Naive thymus-derived CD8-positive, alpha-beta T cell (primary cell): ENCODE measurements at regions not wholly inside any gene's neighbourhood (a gene's known extent, or its start where the extent isn't known, plus 50 kb on each side); places are given as distances from the start of the nearest gene placed in this dataset.

Experiments used
- ATAC-seq, 2 donors: fragments of 150-1000 bp; cut with Tn5 transposase in 1 of 2; sonication (Bioruptor Pico), chemical (Tn5 transposase) in 1 of 2; 1 replicate in 1 of 2; 2 replicates in 1 of 2; pipeline ENCODE4 v1.10.0; 2021; ENCODE audit warnings: mild to moderate bottlenecking in 2 of 2, moderate library complexity in 2 of 2
- POLR2A ChIA-PET: fragments of 350-600 bp; sonication (Branson Sonifier 250); formaldehyde crosslinking; loops from one replicate; lab custom pipeline; 2021; ENCODE audit warnings: antibody characterized with exemption; lab: Charles Lee
- DNase-seq, 10 donors: peaks; one replicate each; pipeline versions ENCODE4 v3.0.0 to v3.0.0-alpha.2; 2020 to 2022
- H3K27ac Mint-ChIP-seq, 10 donors: one replicate each; pipeline ENCODE4 v1.8.0; 2020 to 2022; ENCODE audit warnings: mild to moderate bottlenecking in 10 of 10, mixed read lengths in 10 of 10, moderate library complexity in 4 of 10, inconsistent platforms in 1 of 10
- H3K27me3 Mint-ChIP-seq, 5 donors: one replicate each; pipeline ENCODE4 v1.8.0; 2021 to 2022; ENCODE audit warnings: mixed read lengths in 5 of 5
- H3K36me3 Mint-ChIP-seq, 3 donors: one replicate each; pipeline ENCODE4 v1.8.0; 2020 to 2022; ENCODE audit warnings: mixed read lengths in 3 of 3, mild to moderate bottlenecking in 2 of 3, inconsistent platforms in 1 of 3
- H3K4me1 Mint-ChIP-seq, 4 donors: one replicate each; pipeline ENCODE4 v1.8.0; 2021 to 2022; ENCODE audit warnings: mixed read lengths in 4 of 4
- H3K4me3 Mint-ChIP-seq, 10 donors: one replicate each; pipeline ENCODE4 v1.8.0; 2020 to 2022; ENCODE audit warnings: mild to moderate bottlenecking in 10 of 10, mixed read lengths in 10 of 10, moderate library complexity in 6 of 10, inconsistent platforms in 1 of 10
- H3K9me3 Mint-ChIP-seq, 9 donors: one replicate each; pipeline ENCODE4 v1.8.0; 2020 to 2022; ENCODE audit warnings: mixed read lengths in 9 of 9, mild to moderate bottlenecking in 3 of 9, inconsistent platforms in 1 of 9, moderate library complexity in 1 of 9

- H3K36me3 Mint-ChIP-seq: peaks cover 0 to 4% (median 0%) of the 10 kb centered on the region in 3 donors
- peaks cover 0 to 34% (median 17%) of the 10 kb centered on the region in 5 donors for H3K27me3 Mint-ChIP-seq
- no peak overlapping the region for H3K27ac Mint-ChIP-seq
- POLR2A ChIA-PET: no interaction called here
- peaks cover 0 to 17% (median 0%) of the 10 kb centered on the region in 9 donors for H3K9me3 Mint-ChIP-seq
- ATAC-seq (no peak), DNase-seq (no peak)
- no peaks in the 10 kb centered on the region for H3K4me1 Mint-ChIP-seq
- no peak overlapping the region for H3K4me3 Mint-ChIP-seq
Measured at GRCh38 chr16:86372193-86372592, 138.1 kb upstream of the FOXF1 start.

- H3K27ac Mint-ChIP-seq: no peak overlapping the region
Measured at GRCh38 chr16:86373276-86373901, 136.9 kb upstream of the FOXF1 start.

GRCh38 chr16:86374603-86375130 is 135.7 kb upstream of the FOXF1 start:
- Mint-ChIP-seq H3K36me3 (peaks cover 0 to 4% (median 0%) of the 10 kb centered on the region in 3 donors), H3K9me3 (peaks cover 0 to 17% (median 0%) of the 10 kb centered on the region in 9 donors), H3K27ac (no peak overlapping the region), H3K27me3 (peaks cover 0 to 24% (median 17%) of the 10 kb centered on the region in 5 donors), H3K4me1 (no peaks in the 10 kb centered on the region), H3K4me3 (no peak overlapping the region)
- ATAC-seq (no peak), DNase-seq (no peak)
- POLR2A ChIA-PET: no interaction called here

More at GRCh38 chr16:86373276-86373901, 136.9 kb upstream of the FOXF1 start:
- Mint-ChIP-seq H3K36me3 (peaks cover 0 to 4% (median 0%) of the 10 kb centered on the region in 3 donors), H3K27me3 (peaks cover 0 to 30% (median 17%) of the 10 kb centered on the region in 5 donors), H3K4me1 (no peaks in the 10 kb centered on the region), H3K4me3 (no peak overlapping the region), H3K9me3 (peaks cover 0 to 17% (median 0%) of the 10 kb centered on the region in 9 donors)
- POLR2A ChIA-PET: no interaction called here
- ATAC-seq (no peak), DNase-seq (no peak)

GRCh38 chr16:86375364-86375763 is 135.0 kb upstream of the FOXF1 start:
- ATAC-seq (no peak), DNase-seq (no peak)
- Mint-ChIP-seq H3K4me3 (no peak overlapping the region), H3K4me1 (no peaks in the 10 kb centered on the region), H3K9me3 (peaks cover 0 to 17% (median 0%) of the 10 kb centered on the region in 9 donors), H3K36me3 (peaks cover 0 to 4% (median 0%) of the 10 kb centered on the region in 3 donors), H3K27ac (no peak overlapping the region), H3K27me3 (peaks cover 0 to 24% (median 16%) of the 10 kb centered on the region in 5 donors)
- POLR2A ChIA-PET: no interaction called here

GRCh38 chr16:86375851-86376250 is 134.5 kb upstream of the FOXF1 start:
- no peak for DNase-seq
- Mint-ChIP-seq H3K27me3 (peaks cover 0 to 26% (median 17%) of the 10 kb centered on the region in 5 donors), H3K27ac (no peak overlapping the region), H3K4me3 (no peak overlapping the region), H3K36me3 (peaks cover 0 to 4% (median 0%) of the 10 kb centered on the region in 3 donors), H3K4me1 (no peaks in the 10 kb centered on the region), H3K9me3 (peaks cover 0 to 17% (median 0%) of the 10 kb centered on the region in 9 donors)
- ATAC-seq: no peak
- POLR2A ChIA-PET: no interaction called here

GRCh38 chr16:86376837-86377236 is 133.5 kb upstream of the FOXF1 start:
- peaks cover 0 to 17% (median 0%) of the 10 kb centered on the region in 9 donors for H3K9me3 Mint-ChIP-seq
- no peaks in the 10 kb centered on the region for H3K4me1 Mint-ChIP-seq
- POLR2A ChIA-PET: no interaction called here
- ATAC-seq: no peak
- H3K27me3 Mint-ChIP-seq: peaks cover 0 to 28% (median 16%) of the 10 kb centered on the region in 5 donors
- H3K27ac Mint-ChIP-seq: no peak overlapping the region
- DNase-seq: no peak
- no peak overlapping the region for H3K4me3 Mint-ChIP-seq
- H3K36me3 Mint-ChIP-seq: peaks cover 0 to 4% (median 0%) of the 10 kb centered on the region in 3 donors

- Mint-ChIP-seq H3K36me3 (peaks cover 0 to 4% (median 0%) of the 10 kb centered on the region in 3 donors), H3K4me3 (no peak overlapping the region), H3K27me3 (peaks cover 0 to 26% (median 14%) of the 10 kb centered on the region in 5 donors), H3K27ac (no peak overlapping the region), H3K9me3 (peaks cover 0 to 17% (median 0%) of the 10 kb centered on the region in 9 donors), H3K4me1 (no peaks in the 10 kb centered on the region)
- no peak for ATAC-seq
- DNase-seq: no peak
- POLR2A ChIA-PET: no interaction called here
Measured at GRCh38 chr16:86377251-86378022, 132.9 kb upstream of the FOXF1 start.

- peaks cover 0 to 17% (median 0%) of the 10 kb centered on the region in 9 donors for H3K9me3 Mint-ChIP-seq
- DNase-seq (no peak), ATAC-seq (no peak)
- peaks cover 4 to 26% (median 12%) of the 10 kb centered on the region in 5 donors for H3K27me3 Mint-ChIP-seq
- peaks cover 0 to 4% (median 0%) of the 10 kb centered on the region in 3 donors for H3K36me3 Mint-ChIP-seq
- no peak overlapping the region for H3K27ac Mint-ChIP-seq
- H3K4me1 Mint-ChIP-seq: no peaks in the 10 kb centered on the region
- H3K4me3 Mint-ChIP-seq: no peak overlapping the region
- POLR2A ChIA-PET: interaction anchor here (0.9 kb wide), 1 partner anchor 12 kb away, joined by 3 read pairs; no protein-coding TSS in a partner anchor
Measured at GRCh38 chr16:86378128-86378527, 132.2 kb upstream of the FOXF1 start.

- DNase-seq (no peak), ATAC-seq (no peak)
- H3K4me3 Mint-ChIP-seq: no peak overlapping the region
- H3K4me1 Mint-ChIP-seq: no peaks in the 10 kb centered on the region
- peaks cover 0 to 4% (median 0%) of the 10 kb centered on the region in 3 donors for H3K36me3 Mint-ChIP-seq
- peaks cover 0 to 17% (median 0%) of the 10 kb centered on the region in 9 donors for H3K9me3 Mint-ChIP-seq
- H3K27me3 Mint-ChIP-seq: peaks cover 10 to 31% (median 15%) of the 10 kb centered on the region in 5 donors
- no peak overlapping the region for H3K27ac Mint-ChIP-seq
- POLR2A ChIA-PET: interaction anchor here (0.9 kb wide), 1 partner anchor 11 kb away, joined by 3 read pairs; no protein-coding TSS in a partner anchor
Measured at GRCh38 chr16:86378831-86379504, 131.4 kb upstream of the FOXF1 start.

- Mint-ChIP-seq H3K4me1 (no peaks in the 10 kb centered on the region), H3K9me3 (peaks cover 0 to 12% (median 0%) of the 10 kb centered on the region in 9 donors)
- POLR2A ChIA-PET: no interaction called here
Measured at GRCh38 chr16:86379505-86379846, 130.9 kb upstream of the FOXF1 start.

GRCh38 chr16:86380030-86380429 is 130.3 kb upstream of the FOXF1 start:
- no peak overlapping the region for H3K27ac Mint-ChIP-seq
- H3K36me3 Mint-ChIP-seq: peaks cover 0 to under 1% (median 0%) of the 10 kb centered on the region in 3 donors

More at GRCh38 chr16:86379505-86379846, 130.9 kb upstream of the FOXF1 start:
- no peak for ATAC-seq
- DNase-seq: no peak
- no peak overlapping the region for H3K4me3 Mint-ChIP-seq
- H3K27ac Mint-ChIP-seq: no peak overlapping the region
- peaks cover 10 to 36% (median 19%) of the 10 kb centered on the region in 5 donors for H3K27me3 Mint-ChIP-seq
- peaks cover 0 to 4% (median 0%) of the 10 kb centered on the region in 3 donors for H3K36me3 Mint-ChIP-seq

GRCh38 chr16:86381491-86381890 is 128.8 kb upstream of the FOXF1 start:
- POLR2A ChIA-PET: no interaction called here
- ATAC-seq (no peak), DNase-seq (no peak)
- Mint-ChIP-seq H3K9me3 (no peaks in the 10 kb centered on the region), H3K27ac (no peak overlapping the region), H3K27me3 (peaks cover 12 to 47% (median 25%) of the 10 kb centered on the region in 5 donors), H3K4me3 (no peak overlapping the region), H3K36me3 (peaks cover 0 to 2% (median 0%) of the 10 kb centered on the region in 3 donors), H3K4me1 (no peaks in the 10 kb centered on the region)

More at GRCh38 chr16:86380030-86380429, 130.3 kb upstream of the FOXF1 start:
- H3K27me3 Mint-ChIP-seq: peaks cover 10 to 37% (median 19%) of the 10 kb centered on the region in 5 donors
- H3K9me3 Mint-ChIP-seq: peaks cover 0 to 7% (median 0%) of the 10 kb centered on the region in 9 donors
- POLR2A ChIA-PET: no interaction called here
- no peaks in the 10 kb centered on the region for H3K4me1 Mint-ChIP-seq
- ATAC-seq (no peak), DNase-seq (no peak)
- no peak overlapping the region for H3K4me3 Mint-ChIP-seq
